Uterus (tissue), 2 donors: ENCODE measurements at regions not wholly inside any gene's neighbourhood (a gene's known extent, or its start where the extent isn't known, plus 50 kb on each side); places are given as distances from the start of the nearest gene placed in this dataset.

ENCODE experiments used
- CTCF ChIP-seq, 4 experiments: fragments of 200-600 bp in 2 of 4; fragments of 450-650 bp in 2 of 4; sonication (generic) in 2 of 4; IDR thresholded peaks; one replicate each; pipeline ENCODE4 v1.5.1; 2016 to 2019; ENCODE audit warnings: antibody characterized with exemption in 4 of 4, mild to moderate bottlenecking in 2 of 4, moderate library complexity in 1 of 4
- POLR2A ChIP-seq, 2 donors: fragments of 450-650 bp; IDR thresholded peaks; one replicate each; pipeline ENCODE4 v1.6.1; 2016; ENCODE audit warnings: antibody characterized with exemption in 2 of 2, mild to moderate bottlenecking in 1 of 2, moderate library complexity in 1 of 2

DNA sequence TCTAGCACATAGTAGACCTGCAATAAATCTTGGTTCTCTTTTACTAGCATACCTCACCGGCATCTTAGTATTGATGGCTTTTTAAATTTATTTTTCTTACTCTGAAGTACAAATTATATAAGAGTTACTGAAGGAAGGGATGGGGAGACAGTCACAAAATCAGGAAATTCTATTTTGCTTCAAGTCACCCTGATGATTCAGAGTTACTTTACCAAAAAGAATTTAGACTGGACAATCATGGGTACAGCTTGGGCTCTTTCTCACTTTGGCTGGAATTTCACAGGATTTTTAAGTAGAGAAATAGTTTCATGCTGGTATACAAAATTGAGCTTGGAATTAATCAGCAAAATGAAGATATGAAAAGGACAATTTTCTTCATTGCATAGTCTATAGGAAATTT lies 919.2 kb downstream of the METTL15 start:
- TF ChIP-seq CTCF (IDR thresholded peaks at IDR 0.05), result no peak
- no peak for TF ChIP-seq POLR2A (IDR thresholded peaks at IDR 0.05)
